ENCODE measurements at regions not wholly inside any gene's neighbourhood (a gene's known extent, or its start where the extent isn't known, plus 50 kb on each side); places are given as distances from the start of the nearest gene placed in this dataset.

GRCh38 chr1:5099558-5099957, 445.1 kb downstream of the AJAP1 start:
- DNase-seq: peak in 1 of 2 experiments; percentile 2

GRCh38 chr1:5098981-5099385, 444.6 kb downstream of the AJAP1 start:
- no peak for DNase-seq

DNA sequence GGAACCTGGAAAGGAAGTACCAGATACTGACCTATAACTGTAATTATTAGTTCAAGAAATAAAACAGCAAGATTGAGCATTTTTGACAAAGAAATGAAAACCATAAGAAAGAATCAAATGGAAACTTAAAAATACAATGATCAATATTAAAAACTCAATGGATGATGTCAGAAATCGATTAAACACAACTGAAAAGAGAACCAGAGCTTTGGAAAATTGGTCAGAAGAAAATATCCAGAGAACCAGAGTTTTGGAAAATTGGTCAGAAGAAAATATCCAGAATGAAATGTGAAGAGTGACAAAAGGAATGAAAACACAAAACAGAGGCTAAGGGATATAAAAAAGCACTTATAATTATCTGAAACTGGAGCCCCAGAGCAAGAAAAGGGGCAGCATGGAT, 438.6 kb downstream of the AJAP1 start:
- no peak for DNase-seq

GRCh38 chr1:5084676-5085075, 430.3 kb downstream of the AJAP1 start:
- DNase-seq: no peak

DNA sequence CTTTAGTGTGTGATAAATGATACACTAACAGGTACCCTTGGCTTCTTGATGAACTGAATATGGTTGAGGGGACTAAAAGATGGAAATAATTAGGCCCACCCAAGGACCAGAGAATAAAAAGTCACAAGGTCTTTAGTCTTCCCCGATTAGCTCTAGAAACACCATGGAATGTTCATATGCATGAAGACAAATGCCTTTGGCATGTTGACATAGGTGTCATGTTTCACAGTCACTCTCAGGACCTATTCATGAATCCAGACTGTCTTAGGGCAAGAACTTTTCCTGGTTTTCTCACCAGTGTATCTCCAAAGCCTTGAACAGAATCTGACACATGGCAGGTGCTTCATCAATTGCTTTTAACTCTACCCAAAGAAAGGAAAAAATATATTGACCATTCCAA, 412.8 kb downstream of the AJAP1 start:
- peak in 1 of 2 experiments; percentile 2 for DNase-seq

GRCh38 chr1:5053744-5054143, 399.3 kb downstream of the AJAP1 start:
- DNase-seq: no peak

DNA sequence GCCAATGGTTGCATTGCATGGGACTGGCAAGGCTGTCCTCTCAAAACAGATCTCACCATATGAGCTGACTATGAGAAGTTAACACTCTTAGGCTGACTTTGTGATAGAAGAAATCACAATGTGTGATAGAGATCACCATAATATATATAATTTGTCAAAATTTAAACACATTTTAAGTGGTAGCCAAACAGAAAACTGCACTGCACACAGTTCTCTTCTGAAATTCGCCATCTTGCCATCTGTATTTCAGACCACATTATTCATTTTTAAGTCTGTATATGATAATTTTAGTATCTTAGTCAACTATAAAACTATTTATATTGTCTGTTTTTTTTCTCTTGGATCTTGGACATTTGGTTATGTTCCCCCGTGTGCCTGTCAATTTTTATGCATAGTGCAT, 374.7 kb downstream of the AJAP1 start:
- DNase-seq: no peak

DNA sequence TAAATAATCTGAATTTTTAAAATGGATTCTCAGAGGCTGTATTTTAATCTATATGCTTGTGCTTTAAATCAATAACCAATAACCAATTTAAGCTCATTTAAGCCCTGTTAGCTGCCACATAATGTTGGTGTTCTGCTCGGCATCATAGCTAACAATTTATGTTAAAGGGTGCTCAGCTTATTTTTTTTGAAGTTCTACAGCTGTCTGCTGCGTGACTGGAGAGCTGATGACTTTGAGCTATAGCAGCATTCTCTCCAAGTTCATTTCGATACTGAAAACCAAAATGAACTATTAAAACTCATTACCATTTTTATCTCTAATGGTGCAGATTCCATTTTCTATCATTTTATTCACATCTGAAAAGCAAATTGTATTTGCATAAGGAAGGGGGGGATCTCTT, 357.8 kb downstream of the AJAP1 start:
- no peak for DNase-seq

GRCh38 chr1:5010656-5011055, 356.2 kb downstream of the AJAP1 start:
- no peak for DNase-seq

DNA sequence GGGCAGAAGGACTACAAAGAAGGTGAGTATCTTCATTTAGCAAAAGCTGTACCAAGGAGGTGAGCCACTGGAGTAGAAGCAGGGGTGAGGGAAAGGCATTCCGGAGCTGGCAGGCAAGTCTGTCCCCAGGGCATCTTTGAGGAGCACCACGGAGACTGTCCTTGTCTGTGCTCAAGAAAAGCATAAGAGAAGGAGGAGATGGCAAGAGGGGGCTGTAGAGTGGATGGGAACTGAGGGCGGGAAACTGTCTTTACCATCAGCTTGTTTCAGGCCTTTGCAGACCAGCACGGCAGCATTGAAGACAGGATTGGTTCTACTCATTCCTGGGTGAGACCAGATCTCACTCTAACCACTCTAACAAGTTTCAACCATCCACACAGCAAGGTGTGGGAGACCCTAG, 355.8 kb downstream of the AJAP1 start:
- DNase-seq: no peak

DNA sequence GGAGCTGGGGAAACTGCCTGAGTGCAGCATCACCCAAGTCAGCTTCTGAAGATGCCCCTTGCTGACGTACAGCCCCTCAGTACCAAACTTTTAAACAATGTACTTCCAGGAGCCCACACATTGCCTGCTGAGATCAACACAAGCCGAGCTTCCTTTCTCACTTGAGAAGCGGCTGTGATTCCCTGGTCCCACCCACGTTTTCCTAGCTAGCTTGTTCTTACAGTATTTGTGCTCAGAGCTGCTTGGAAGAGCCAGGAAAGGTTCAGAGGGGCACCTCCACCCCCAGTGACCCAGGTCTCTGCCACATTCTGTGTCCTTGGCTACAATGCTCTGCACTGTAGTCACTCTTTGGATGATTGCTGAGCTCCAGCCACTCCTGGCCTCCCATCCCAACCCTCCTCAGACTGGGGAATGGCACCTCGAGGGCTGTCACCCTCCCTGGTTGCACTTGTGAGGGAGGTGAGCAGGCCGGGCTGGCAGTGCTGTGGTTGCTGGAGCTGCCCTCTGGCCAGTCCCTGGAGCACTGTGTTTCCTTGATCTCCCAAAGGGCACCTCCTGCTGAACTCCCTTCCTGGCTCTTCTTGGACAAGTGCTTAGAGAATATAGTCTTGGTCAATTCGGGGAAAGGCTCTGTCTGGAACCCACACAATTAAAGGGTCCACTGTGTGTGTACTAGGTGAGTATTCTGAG, 355.1 kb downstream of the AJAP1 start:
- DNase-seq: no peak

DNA sequence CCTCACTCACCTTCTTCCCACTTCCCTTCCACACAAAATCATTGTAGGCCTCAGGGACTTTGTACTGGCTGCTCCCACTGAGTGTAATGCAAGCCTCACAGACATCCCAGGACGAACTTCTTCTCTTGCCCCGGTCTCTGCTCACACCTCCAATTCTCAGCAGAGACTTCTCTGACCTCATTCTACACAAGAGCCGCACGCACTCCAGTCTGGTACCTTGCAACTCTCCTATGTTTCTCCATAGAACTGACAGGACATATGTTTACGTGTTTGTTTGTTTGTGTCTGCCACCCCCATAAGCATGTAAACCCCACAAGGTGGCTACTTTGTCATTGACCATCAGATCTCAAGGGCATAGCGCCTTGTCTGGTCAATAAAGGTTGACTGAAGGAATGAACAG, 350.8 kb downstream of the AJAP1 start:
- no peak for DNase-seq

DNA sequence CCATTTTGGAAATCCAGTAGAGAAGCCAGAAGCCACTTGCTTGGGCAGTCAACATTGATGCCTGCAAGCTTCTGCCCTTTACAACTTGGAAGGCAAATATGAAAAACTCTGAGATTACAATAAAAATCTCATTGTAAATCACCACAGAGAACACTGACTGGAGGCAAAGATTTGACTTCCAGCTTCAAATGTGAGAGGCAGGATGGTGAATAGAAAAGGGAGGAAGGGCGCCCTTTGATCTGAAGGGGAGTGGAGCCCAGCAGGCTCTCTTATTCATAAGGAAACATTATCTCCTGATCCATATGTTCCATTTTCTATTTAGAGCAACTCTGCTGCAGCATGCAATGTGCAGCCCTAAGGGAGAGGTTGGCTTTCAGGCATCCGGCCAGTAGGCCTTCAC, 348.3 kb downstream of the AJAP1 start:
- no peak for DNase-seq

DNA sequence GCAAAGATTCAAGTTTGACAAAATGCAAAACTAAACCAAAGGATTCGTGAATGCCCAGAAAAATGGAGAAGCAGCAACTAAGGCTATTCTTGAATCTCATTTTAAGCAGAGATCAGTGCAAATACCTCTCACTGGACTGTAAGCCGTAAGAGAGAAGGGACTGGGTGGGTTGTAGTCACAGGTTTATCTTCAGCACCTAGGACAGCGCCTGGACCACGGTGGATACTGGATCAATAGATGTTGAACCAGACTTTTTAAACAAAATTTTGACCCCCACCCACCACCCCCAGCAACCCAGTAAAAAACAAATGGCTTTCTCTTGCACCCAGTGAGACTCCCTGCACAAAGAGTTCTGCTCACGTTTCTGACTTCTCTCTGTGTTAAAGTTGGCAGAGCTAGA, 347.1 kb downstream of the AJAP1 start:
- no peak for DNase-seq

DNA sequence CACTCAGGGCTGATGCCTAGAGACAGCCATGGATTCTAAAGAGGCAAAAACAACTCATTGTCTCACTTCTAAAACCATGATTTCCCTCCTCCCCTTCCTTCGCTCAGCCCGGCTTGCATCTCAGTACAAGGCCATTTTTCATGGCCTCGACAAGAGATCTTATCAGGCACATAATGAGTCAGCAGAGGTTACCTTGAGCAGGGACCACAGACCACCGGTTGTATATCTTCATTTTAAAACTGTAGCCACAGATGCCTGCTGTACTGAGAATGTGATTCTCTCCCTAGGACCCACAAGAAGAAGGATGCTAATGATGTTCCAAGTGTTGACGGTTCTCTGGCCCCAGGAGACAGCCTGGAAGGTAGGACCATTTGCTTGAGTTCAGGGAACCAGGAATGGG, 331.9 kb downstream of the AJAP1 start:
- no peak for DNase-seq

- DNase-seq: no peak
Measured at GRCh38 chr1:4984841-4985240, 330.4 kb downstream of the AJAP1 start.

- no peak for DNase-seq
Measured at GRCh38 chr1:4980211-4980610, 325.8 kb downstream of the AJAP1 start.

- DNase-seq: no peak
Measured at GRCh38 chr1:4978660-4979390, 324.4 kb downstream of the AJAP1 start.

DNA sequence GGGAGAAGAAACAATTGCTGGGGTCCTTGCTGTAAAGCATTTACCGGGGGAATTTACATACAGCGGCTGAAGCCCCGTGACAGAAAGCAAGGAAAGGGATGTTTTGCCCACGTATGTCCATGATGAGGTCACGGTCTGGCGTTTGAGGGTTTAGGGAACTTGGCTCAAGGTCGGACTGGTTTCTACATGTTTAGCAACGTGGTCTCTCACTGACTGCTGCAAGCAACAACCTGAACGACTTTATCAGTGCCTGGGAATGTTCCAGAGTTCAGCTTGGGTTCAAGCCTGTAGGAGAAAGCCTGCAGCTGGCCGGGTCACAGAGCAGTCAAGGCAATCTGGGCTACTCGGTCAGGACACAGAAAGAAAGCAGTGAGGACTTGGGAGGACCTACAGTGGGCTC, 323.3 kb downstream of the AJAP1 start:
- DNase-seq: no peak

GRCh38 chr1:4976859-4977440, 322.5 kb downstream of the AJAP1 start:
- DNase-seq: no peak

GRCh38 chr1:4975856-4976255, 321.4 kb downstream of the AJAP1 start:
- DNase-seq: no peak

- no peak for DNase-seq
Measured at GRCh38 chr1:4974981-4975685, 320.7 kb downstream of the AJAP1 start.

DNA sequence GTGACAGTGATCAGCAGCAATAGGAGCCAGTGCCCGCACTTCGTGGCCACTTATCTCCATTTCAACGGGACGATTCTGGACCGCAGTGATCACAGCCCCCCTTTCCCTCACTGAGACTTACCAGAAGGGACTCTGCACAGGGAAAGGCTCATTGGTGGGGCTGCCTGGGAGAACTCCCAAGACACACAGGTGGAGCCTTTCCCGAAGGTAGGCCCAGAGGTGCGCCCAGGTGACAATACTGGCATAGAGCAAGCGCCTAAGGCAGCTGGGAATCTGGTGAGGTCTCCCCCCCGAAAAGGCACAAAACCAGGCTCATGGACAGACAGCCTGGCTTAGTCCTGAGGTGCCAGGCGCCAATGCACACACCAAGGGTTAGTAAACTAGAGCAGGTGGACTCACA, 318.9 kb downstream of the AJAP1 start:
- DNase-seq: no peak

Measured in NCI-H526 (cell line).